ENCODE measurements at regions not wholly inside any gene's neighbourhood (a gene's known extent, or its start where the extent isn't known, plus 50 kb on each side); places are given as distances from the start of the nearest gene placed in this dataset.
"Not testable (repeated sequence)": the region's sequence is repeated elsewhere in the genome, so short reads cannot be mapped to it uniquely, and the experiment has no call there.

- DNase-seq, result no peak
These were observed 203.1 kb downstream of the SMAD2 start for GRCh38 chr18:47727409-47727808.

DNA sequence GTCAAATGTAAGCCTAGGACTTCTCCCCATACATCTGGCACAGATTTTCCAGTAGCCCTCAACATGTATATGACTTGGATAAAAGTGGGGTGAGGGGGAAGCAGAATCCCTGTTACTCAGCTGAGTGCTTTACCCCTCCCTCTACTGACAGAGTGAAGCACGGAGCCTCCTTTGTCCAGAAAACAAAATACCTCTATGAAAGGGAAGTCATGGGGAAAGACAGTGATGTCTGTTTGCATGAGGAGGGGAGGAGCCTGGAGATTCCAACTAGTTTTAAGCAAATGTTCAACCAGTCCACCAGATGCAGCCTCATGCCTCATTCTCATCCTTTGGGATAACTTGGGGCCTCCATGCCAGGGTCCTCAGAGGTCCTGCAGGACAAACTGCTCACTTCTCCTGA lies 203.9 kb downstream of the SMAD2 start:
- DNase-seq, result no peak

- no peak for DNase-seq
These were observed 204.8 kb downstream of the SMAD2 start for GRCh38 chr18:47725656-47726055.

GRCh38 chr18:47724186-47724975 lies 206.1 kb downstream of the SMAD2 start:
- DNase-seq, result no peak

GRCh38 chr18:47721876-47722275 lies 208.6 kb downstream of the SMAD2 start:
- no peak for DNase-seq

DNA sequence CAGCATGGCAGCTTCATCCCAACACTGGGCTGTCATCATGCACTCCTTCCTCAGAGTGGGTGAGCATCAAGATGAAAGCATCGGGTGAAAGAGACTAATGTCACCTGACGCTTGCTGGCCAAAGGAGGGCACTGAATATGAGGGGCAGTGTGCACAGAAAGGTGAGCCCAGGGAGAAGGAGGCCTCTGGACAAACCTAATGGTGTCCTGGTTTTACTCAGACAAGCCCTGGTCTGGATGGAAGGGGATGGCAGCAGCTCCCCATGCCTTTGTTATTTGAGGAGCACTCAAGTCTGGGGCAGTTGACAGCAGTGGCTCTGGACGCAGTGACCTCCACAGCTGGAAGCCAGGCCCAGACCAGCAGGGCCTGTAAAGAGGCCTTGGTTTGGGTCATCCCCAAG lies 209.7 kb downstream of the SMAD2 start:
- DNase-seq, result no peak

GRCh38 chr18:47719096-47719780 lies 211.2 kb downstream of the SMAD2 start:
- DNase-seq, result no peak

DNA sequence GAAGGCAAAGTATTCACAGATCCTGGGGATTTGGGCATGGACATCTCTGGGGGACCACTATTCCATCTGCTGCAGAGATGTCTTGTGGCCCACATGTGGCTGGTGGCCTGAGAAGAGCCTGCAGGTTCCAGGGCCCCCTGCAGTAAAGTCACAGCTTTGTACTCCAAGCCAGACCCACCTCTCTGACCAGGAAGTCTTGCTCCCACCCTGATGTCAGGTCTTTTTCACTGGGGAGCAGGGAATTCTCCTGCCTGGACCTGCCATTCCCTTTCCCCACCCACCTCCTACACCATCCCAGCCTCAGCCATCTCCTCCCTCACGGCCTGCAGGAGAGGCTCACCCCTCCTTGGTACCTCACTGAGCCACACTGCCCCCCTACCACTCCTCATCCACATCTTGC lies 211.8 kb downstream of the SMAD2 start:
- DNase-seq, result no peak

- no peak for DNase-seq
These were observed 213.2 kb downstream of the SMAD2 start for GRCh38 chr18:47717257-47717656.

DNA sequence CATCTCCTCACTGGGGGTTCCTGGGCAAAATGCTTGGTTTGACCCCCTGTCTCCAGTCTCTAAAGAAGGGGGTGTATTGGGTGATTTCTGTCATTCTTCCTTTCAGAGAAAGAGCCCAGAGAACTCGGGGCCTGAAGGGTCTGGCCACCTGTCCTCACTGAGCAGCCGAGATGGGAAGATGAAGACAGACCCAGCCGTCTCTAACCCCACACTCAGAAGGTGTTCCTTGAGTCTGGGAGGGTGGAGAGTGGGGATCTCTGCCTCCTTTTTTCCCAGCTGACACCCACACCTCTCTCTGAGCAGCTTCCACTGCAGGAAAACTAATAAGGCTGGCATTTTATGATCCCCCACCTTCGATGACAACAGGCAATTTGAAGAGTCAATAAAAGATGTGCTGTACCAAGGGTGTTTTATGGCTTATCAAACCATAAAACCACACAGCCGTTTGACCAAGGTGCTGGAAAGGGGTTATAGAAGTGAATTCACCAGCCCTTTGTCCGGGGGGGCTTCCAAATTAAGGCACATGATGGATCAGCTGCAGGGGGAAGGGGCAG lies 213.8 kb downstream of the SMAD2 start:
- no peak for DNase-seq

- DNase-seq, result no peak
These were observed 220.0 kb downstream of the SMAD2 start for GRCh38 chr18:47710451-47710850.

DNA sequence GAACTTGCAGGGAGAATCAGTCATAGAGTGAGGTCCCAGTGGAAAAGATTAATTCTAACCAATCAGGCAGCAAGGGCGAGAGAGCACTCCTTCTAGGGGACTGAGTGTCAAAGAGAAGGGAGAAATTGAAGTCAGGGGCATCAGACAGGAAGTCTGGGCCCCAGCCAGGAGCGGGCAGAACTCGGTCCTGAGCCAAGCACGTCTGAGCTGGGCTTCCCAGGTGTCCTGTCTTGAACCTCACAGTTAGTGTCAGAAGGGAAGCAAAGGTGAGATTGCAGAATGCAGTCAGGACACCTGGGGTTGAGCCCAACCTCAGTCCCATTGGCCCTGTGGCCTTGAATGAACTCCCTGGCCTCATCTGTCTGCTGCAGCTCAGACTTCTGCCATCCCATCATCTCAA lies 220.9 kb downstream of the SMAD2 start:
- DNase-seq, result no peak

DNA sequence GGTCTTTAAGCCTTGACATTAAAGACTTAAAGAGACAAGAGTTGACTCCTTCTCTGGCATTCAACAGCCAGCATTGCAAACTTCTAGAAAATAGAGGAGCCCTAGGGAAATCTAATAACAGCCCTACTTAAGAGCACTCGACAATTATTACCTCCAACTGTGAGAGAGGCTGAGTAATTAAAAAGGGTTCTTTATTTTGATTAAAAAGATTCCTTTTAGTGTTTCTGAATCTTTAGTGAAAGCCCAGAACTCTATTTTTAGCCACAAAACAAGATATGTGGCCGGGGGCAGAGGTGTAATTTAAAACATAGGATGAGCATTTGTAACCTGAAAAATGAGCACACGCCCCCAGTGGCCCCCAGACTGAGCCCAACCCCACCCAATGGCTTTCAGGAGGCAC lies 222.3 kb downstream of the SMAD2 start:
- no peak for DNase-seq

DNA sequence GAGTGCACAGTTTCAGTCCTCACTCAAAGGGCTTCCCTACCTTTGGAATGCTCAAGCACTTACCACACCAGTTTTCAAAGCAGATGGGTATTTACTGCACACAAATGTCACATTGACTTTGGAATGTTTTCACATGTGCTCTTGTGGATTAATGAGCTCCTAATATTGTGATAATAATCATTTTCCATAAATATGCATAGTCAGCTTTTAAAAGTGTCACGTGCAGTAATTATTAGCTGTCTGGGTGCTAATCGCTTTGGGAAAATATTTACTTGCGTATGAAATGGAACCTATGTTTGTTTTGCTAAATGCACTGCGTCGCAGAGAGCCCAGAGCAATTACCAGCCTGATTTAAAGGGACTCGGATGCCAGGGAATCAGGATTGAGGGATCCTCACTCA lies 229.3 kb downstream of the SMAD2 start:
- DNase-seq, result no peak

GRCh38 chr18:47696870-47697269 lies 233.6 kb downstream of the SMAD2 start:
- DNase-seq, result no peak

GRCh38 chr18:47691611-47692010 lies 238.8 kb downstream of the SMAD2 start:
- DNase-seq, result no peak

DNA sequence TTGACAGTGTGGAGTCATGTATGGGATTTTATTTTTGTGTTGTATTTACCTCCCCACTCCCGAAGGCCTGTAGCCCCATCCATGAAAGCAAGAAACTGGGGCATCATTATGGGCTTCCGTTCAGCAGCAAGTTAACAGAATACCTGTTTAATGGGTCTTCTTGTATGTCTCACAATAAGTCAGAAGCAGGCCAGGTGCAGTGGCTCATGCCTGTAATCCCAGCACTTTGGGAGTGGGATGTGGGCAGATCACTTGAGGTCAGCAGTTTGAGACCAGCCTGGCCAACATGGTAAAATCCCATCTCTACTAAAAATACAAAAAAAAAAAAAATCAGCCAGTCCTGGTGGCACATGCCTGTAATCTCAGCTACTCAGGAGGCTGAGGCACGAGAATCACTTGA lies 239.7 kb downstream of the SMAD2 start:
- not testable (repeated sequence) for DNase-seq

- DNase-seq, result no peak
These were observed 241.1 kb downstream of the SMAD2 start for GRCh38 chr18:47689371-47689770.

DNA sequence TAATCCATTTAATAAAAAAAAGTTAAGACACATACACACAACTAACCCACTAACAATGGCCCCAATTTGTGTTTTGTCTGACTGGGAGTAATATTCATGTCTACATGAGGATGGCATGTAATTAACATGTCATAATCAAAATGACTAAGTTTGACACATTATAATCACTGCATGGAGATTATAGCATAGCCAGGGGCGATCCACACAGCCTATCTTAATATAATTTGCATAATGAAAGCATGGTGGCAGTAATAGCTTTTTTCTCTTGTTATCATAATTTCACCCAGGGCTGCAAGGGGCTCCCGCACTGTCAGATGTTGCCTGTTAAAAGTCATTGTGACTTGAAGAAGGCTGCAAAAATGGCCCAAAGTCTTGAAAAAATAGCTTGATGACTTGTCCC lies 243.7 kb downstream of the SMAD2 start:
- DNase-seq, result no peak

DNA sequence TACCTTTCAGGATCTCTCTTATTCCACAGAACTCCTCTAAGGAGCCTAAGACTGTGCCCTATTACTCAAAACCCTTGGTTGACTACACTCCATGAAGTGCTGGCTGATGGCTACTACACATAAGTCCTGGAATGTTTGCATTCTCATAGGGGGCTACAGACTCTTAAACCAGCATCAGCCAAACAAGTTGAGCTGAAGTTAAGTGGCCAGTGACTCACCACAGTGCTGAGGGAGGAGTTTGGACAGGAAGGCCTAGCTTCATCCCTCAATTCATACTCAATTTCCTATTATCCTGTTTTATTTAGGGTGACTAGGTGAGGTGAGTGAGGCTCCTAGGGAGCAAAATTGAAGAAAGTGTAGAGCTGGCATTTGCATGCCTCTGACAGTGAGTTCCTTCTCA lies 246.7 kb downstream of the SMAD2 start:
- no peak for DNase-seq

DNA sequence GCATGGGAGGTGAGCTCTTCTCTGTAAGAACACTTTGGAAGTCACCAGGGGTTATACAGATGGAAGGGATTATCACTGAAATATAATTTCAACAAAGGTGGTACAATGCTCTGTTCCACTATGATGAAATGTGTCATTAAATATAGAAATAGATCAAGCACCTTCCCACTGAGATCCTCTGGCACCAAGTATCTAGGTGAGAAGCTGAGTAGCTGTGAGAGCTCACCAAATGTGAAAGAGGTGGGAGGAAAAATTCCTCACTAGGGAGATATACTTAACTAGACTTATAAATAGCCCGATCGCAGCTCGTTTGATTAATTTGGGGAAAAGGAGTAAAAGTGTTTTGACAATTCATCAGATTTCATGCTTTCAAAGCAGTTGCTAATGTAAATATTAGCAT lies 247.6 kb downstream of the SMAD2 start:
- no peak for DNase-seq

- no peak for DNase-seq
These were observed 250.0 kb downstream of the SMAD2 start for GRCh38 chr18:47680488-47680887.

GRCh38 chr18:47679864-47680263 lies 250.6 kb downstream of the SMAD2 start:
- DNase-seq, result no peak

DNA sequence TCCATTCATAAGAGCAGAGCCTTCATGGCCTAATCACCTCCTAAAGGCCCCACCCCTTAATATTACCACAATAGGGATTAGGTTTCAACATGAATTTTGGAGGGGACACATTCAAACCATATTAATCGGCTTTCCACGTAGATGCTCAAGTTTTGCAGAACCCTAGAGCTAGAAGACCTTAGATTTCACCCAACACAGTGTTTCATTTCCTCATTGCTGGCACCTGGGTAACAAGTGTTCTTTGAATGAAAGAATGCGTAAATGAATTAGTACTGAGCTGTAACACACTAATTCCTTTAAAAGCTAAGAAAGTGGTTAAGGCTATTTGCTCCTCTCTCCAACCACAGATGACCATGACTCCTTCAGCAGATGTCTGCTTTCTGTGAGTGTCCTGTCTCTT lies 252.5 kb downstream of the SMAD2 start:
- no peak for DNase-seq

Data from activated CD4-positive, alpha-beta T cell treated with anti-CD3 and anti-CD28 coated beads, Interleukin-2, Interleukin-6, amounts not matched to agents 100 ng/mL and 50 ng/mL, durations not matched to agents 16 hours and 8 hours (primary cell).